ENCODE measurements at regions not wholly inside any gene's neighbourhood (a gene's known extent, or its start where the extent isn't known, plus 50 kb on each side); places are given as distances from the start of the nearest gene placed in this dataset.

DNA sequence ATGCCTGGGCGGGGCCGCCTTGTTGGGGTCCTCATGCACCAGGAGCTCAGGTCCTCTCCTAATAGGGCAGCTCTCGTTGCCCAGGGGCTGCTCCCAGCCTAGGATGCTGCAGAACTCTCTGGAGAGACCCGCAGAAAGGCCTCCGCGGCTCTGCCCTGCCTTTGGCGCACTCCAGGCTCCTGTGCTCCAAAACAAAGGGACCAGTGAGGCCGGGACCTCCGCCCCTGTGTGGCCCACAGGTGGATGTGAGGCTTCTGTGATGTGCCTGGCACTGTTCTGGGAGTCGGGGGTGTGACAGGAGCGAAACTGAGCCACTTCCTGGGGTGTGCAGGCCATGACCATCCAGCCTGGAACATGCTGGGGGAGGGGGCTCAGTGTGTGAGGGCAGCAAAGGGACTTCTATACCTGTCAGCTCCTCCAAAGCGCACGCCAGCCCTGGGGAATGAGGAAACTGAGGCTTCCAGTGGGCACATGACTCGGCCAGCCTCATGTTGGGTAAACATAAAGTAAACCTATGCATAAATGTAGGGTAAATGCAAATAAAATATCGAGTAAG lies 153.2 kb downstream of the IRF8 start:
- TF ChIP-seq EZH2phosphoT487 (IDR thresholded peaks at IDR 0.05; ENCODE audit: borderline replicate concordance, low read length), result no peak
- TF ChIP-seq, protein P1, sequence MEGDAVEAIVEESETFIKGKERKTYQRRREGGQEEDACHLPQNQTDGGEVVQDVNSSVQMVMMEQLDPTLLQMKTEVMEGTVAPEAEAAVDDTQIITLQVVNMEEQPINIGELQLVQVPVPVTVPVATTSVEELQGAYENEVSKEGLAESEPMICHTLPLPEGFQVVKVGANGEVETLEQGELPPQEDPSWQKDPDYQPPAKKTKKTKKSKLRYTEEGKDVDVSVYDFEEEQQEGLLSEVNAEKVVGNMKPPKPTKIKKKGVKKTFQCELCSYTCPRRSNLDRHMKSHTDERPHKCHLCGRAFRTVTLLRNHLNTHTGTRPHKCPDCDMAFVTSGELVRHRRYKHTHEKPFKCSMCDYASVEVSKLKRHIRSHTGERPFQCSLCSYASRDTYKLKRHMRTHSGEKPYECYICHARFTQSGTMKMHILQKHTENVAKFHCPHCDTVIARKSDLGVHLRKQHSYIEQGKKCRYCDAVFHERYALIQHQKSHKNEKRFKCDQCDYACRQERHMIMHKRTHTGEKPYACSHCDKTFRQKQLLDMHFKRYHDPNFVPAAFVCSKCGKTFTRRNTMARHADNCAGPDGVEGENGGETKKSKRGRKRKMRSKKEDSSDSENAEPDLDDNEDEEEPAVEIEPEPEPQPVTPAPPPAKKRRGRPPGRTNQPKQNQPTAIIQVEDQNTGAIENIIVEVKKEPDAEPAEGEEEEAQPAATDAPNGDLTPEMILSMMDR (conservative IDR thresholded peaks at IDR 0.05; ENCODE audit: low read depth, low read length), result no peak
- no peak for TF ChIP-seq EZH2 (IDR thresholded peaks at IDR 0.05; ENCODE audit: low read length, unreplicated experiment)

All from PC-3 (cell line).